ENCODE measurements at regions not wholly inside any gene's neighbourhood (a gene's known extent, or its start where the extent isn't known, plus 50 kb on each side); places are given as distances from the start of the nearest gene placed in this dataset.
A peak's percentile ranks its signal among the peaks of the same experiment; 100 is the strongest.

- peaks cover 0 to 5% (median 0%) of the 10 kb centered on the region in 5 donors for H3K9me3 ChIP-seq (ENCODE audit: control insufficient read depth in 5 of 5, low read length in 5 of 5)
- H3K9ac ChIP-seq (ENCODE audit: low read length in 5 of 5) = no peak overlapping the region
- H3K4me1 ChIP-seq (ENCODE audit: control insufficient read depth in 5 of 5, insufficient read depth in 5 of 5, low read length in 5 of 5) = peaks cover 0 to 2% (median 0%) of the 10 kb centered on the region in 5 donors
- H3K27me3 ChIP-seq (ENCODE audit: control insufficient read depth in 5 of 5, insufficient read depth in 4 of 5, low read length in 5 of 5) = peaks cover 3 to 18% (median 10%) of the 10 kb centered on the region in 5 donors
- H3K36me3 ChIP-seq (ENCODE audit: control insufficient read depth in 5 of 5, insufficient read depth in 5 of 5, low read length in 5 of 5) = no peaks in the 10 kb centered on the region
- H3K27ac ChIP-seq (ENCODE audit: low read depth, low read length) = no peak overlapping the region
- H3K4me3 ChIP-seq (ENCODE audit: low read depth in 1 of 5, low read length in 5 of 5) = no peak overlapping the region
Measured at GRCh38 chr2:2561346-2562095, 230.4 kb upstream of the MYT1L start.

- Histone ChIP-seq H3K27me3 (ENCODE audit: control insufficient read depth in 5 of 5, insufficient read depth in 4 of 5, low read length in 5 of 5) (peaks cover 3 to 17% (median 10%) of the 10 kb centered on the region in 5 donors), H3K4me1 (ENCODE audit: control insufficient read depth in 5 of 5, insufficient read depth in 5 of 5, low read length in 5 of 5) (peaks cover 0 to 2% (median 0%) of the 10 kb centered on the region in 5 donors), H3K9me3 (ENCODE audit: control insufficient read depth in 5 of 5, low read length in 5 of 5) (peaks cover 0 to 5% (median 0%) of the 10 kb centered on the region in 5 donors), H3K27ac (ENCODE audit: low read depth, low read length) (no peak overlapping the region), H3K36me3 (ENCODE audit: control insufficient read depth in 5 of 5, insufficient read depth in 5 of 5, low read length in 5 of 5) (no peaks in the 10 kb centered on the region), H3K4me3 (ENCODE audit: low read depth in 1 of 5, low read length in 5 of 5) (no peak overlapping the region), H3K9ac (ENCODE audit: low read length in 5 of 5) (no peak overlapping the region)
Measured at GRCh38 chr2:2560374-2561015, 229.4 kb upstream of the MYT1L start.

GRCh38 chr2:2558476-2558875, 227.4 kb upstream of the MYT1L start:
- no peaks in the 10 kb centered on the region for H3K4me1 ChIP-seq (ENCODE audit: control insufficient read depth in 5 of 5, insufficient read depth in 5 of 5, low read length in 5 of 5)
- H3K4me3 ChIP-seq (ENCODE audit: low read depth in 1 of 5, low read length in 5 of 5) = no peak overlapping the region
- H3K36me3 ChIP-seq (ENCODE audit: control insufficient read depth in 5 of 5, insufficient read depth in 5 of 5, low read length in 5 of 5) = no peaks in the 10 kb centered on the region
- no peak overlapping the region for H3K9ac ChIP-seq (ENCODE audit: low read length in 5 of 5)
- peaks cover 0 to 8% (median 4%) of the 10 kb centered on the region in 5 donors for H3K9me3 ChIP-seq (ENCODE audit: control insufficient read depth in 5 of 5, low read length in 5 of 5)
- peaks cover 3 to 16% (median 9%) of the 10 kb centered on the region in 5 donors for H3K27me3 ChIP-seq (ENCODE audit: control insufficient read depth in 5 of 5, insufficient read depth in 4 of 5, low read length in 5 of 5)
- H3K27ac ChIP-seq (ENCODE audit: low read depth, low read length) = no peak overlapping the region

GRCh38 chr2:2557475-2557874, 226.4 kb upstream of the MYT1L start:
- Histone ChIP-seq H3K4me1 (ENCODE audit: control insufficient read depth in 5 of 5, insufficient read depth in 5 of 5, low read length in 5 of 5) (no peaks in the 10 kb centered on the region), H3K36me3 (ENCODE audit: control insufficient read depth in 5 of 5, insufficient read depth in 5 of 5, low read length in 5 of 5) (no peaks in the 10 kb centered on the region), H3K9ac (ENCODE audit: low read length in 5 of 5) (no peak overlapping the region), H3K27ac (ENCODE audit: low read depth, low read length) (no peak overlapping the region), H3K9me3 (ENCODE audit: control insufficient read depth in 5 of 5, low read length in 5 of 5) (peaks cover 3 to 18% (median 13%) of the 10 kb centered on the region in 5 donors), H3K4me3 (ENCODE audit: low read depth in 1 of 5, low read length in 5 of 5) (no peak overlapping the region), H3K27me3 (ENCODE audit: control insufficient read depth in 5 of 5, insufficient read depth in 4 of 5, low read length in 5 of 5) (peaks cover 3 to 10% (median 7%) of the 10 kb centered on the region in 5 donors)

- Histone ChIP-seq H3K9ac (ENCODE audit: low read length in 5 of 5) (no peak overlapping the region), H3K9me3 (ENCODE audit: control insufficient read depth in 5 of 5, low read length in 5 of 5) (peaks cover 3 to 31% (median 17%) of the 10 kb centered on the region in 5 donors), H3K27me3 (ENCODE audit: control insufficient read depth in 5 of 5, insufficient read depth in 4 of 5, low read length in 5 of 5) (peaks cover 0 to 2% (median 0%) of the 10 kb centered on the region in 5 donors), H3K36me3 (ENCODE audit: control insufficient read depth in 5 of 5, insufficient read depth in 5 of 5, low read length in 5 of 5) (no peaks in the 10 kb centered on the region), H3K4me3 (ENCODE audit: low read depth in 1 of 5, low read length in 5 of 5) (no peak overlapping the region), H3K27ac (ENCODE audit: low read depth, low read length) (no peak overlapping the region), H3K4me1 (ENCODE audit: control insufficient read depth in 5 of 5, insufficient read depth in 5 of 5, low read length in 5 of 5) (no peaks in the 10 kb centered on the region)
Measured at GRCh38 chr2:2550856-2551255, 219.8 kb upstream of the MYT1L start.

GRCh38 chr2:2547911-2548310, 216.8 kb upstream of the MYT1L start:
- Histone ChIP-seq H3K9ac (ENCODE audit: low read length in 5 of 5) (no peak overlapping the region), H3K9me3 (ENCODE audit: control insufficient read depth in 5 of 5, low read length in 5 of 5) (peaks cover 0 to 22% (median 10%) of the 10 kb centered on the region in 5 donors), H3K27ac (ENCODE audit: low read depth, low read length) (no peak overlapping the region), H3K36me3 (ENCODE audit: control insufficient read depth in 5 of 5, insufficient read depth in 5 of 5, low read length in 5 of 5) (no peaks in the 10 kb centered on the region), H3K27me3 (ENCODE audit: control insufficient read depth in 5 of 5, insufficient read depth in 4 of 5, low read length in 5 of 5) (peaks cover 0 to 3% (median 0%) of the 10 kb centered on the region in 5 donors), H3K4me1 (ENCODE audit: control insufficient read depth in 5 of 5, insufficient read depth in 5 of 5, low read length in 5 of 5) (peaks cover 0 to 2% (median 0%) of the 10 kb centered on the region in 5 donors), H3K4me3 (ENCODE audit: low read depth in 1 of 5, low read length in 5 of 5) (no peak overlapping the region)

GRCh38 chr2:2547451-2547850, 216.4 kb upstream of the MYT1L start:
- Histone ChIP-seq H3K9me3 (ENCODE audit: control insufficient read depth in 5 of 5, low read length in 5 of 5) (peaks cover 0 to 18% (median 6%) of the 10 kb centered on the region in 5 donors), H3K36me3 (ENCODE audit: control insufficient read depth in 5 of 5, insufficient read depth in 5 of 5, low read length in 5 of 5) (no peaks in the 10 kb centered on the region), H3K9ac (ENCODE audit: low read length in 5 of 5) (no peak overlapping the region), H3K27ac (ENCODE audit: low read depth, low read length) (no peak overlapping the region), H3K27me3 (ENCODE audit: control insufficient read depth in 5 of 5, insufficient read depth in 4 of 5, low read length in 5 of 5) (peaks cover 0 to 3% (median 0%) of the 10 kb centered on the region in 5 donors), H3K4me3 (ENCODE audit: low read depth in 1 of 5, low read length in 5 of 5) (no peak overlapping the region), H3K4me1 (ENCODE audit: control insufficient read depth in 5 of 5, insufficient read depth in 5 of 5, low read length in 5 of 5) (peaks cover 0 to 2% (median 0%) of the 10 kb centered on the region in 5 donors)

GRCh38 chr2:2546046-2546445, 215.0 kb upstream of the MYT1L start:
- Histone ChIP-seq H3K9ac (ENCODE audit: low read length in 5 of 5) (no peak overlapping the region), H3K36me3 (ENCODE audit: control insufficient read depth in 5 of 5, insufficient read depth in 5 of 5, low read length in 5 of 5) (no peaks in the 10 kb centered on the region), H3K4me3 (ENCODE audit: low read depth in 1 of 5, low read length in 5 of 5) (no peak overlapping the region), H3K27ac (ENCODE audit: low read depth, low read length) (no peak overlapping the region), H3K27me3 (ENCODE audit: control insufficient read depth in 5 of 5, insufficient read depth in 4 of 5, low read length in 5 of 5) (peaks cover 0 to 6% (median 0%) of the 10 kb centered on the region in 5 donors), H3K4me1 (ENCODE audit: control insufficient read depth in 5 of 5, insufficient read depth in 5 of 5, low read length in 5 of 5) (peaks cover 0 to 2% (median 0%) of the 10 kb centered on the region in 5 donors), H3K9me3 (ENCODE audit: control insufficient read depth in 5 of 5, low read length in 5 of 5) (peaks cover 0 to 4% (median under 1%) of the 10 kb centered on the region in 5 donors)

GRCh38 chr2:2542966-2543611, 212.0 kb upstream of the MYT1L start:
- Histone ChIP-seq H3K4me3 (ENCODE audit: low read depth in 1 of 5, low read length in 5 of 5) (peak overlapping the region in 1 of 5 donors; percentile 30), H3K27ac (ENCODE audit: low read depth, low read length) (no peak overlapping the region), H3K4me1 (ENCODE audit: control insufficient read depth in 5 of 5, insufficient read depth in 5 of 5, low read length in 5 of 5) (peaks cover 0 to 2% (median 0%) of the 10 kb centered on the region in 5 donors), H3K9me3 (ENCODE audit: control insufficient read depth in 5 of 5, low read length in 5 of 5) (no peaks in the 10 kb centered on the region), H3K36me3 (ENCODE audit: control insufficient read depth in 5 of 5, insufficient read depth in 5 of 5, low read length in 5 of 5) (no peaks in the 10 kb centered on the region), H3K27me3 (ENCODE audit: control insufficient read depth in 5 of 5, insufficient read depth in 4 of 5, low read length in 5 of 5) (peaks cover 0 to 10% (median 6%) of the 10 kb centered on the region in 5 donors), H3K9ac (ENCODE audit: low read length in 5 of 5) (no peak overlapping the region)
